Tibial nerve (tissue), 4 donors: ENCODE measurements at regions not wholly inside any gene's neighbourhood (a gene's known extent, or its start where the extent isn't known, plus 50 kb on each side); places are given as distances from the start of the nearest gene placed in this dataset.

Source experiments
- DNase-seq, 2 donors: peaks; one replicate each; pipeline ENCODE4 v3.0.0-alpha.2; 2019; ENCODE audit warnings: low spot score in 2 of 2
- H3K27ac ChIP-seq, 4 donors: fragments of 200-600 bp; sonication (generic) in 3 of 4; one replicate each; pipeline ENCODE4 v1.5.1; 2017 to 2019; ENCODE audit warnings: mild to moderate bottlenecking in 1 of 4
- H3K27me3 ChIP-seq, 2 donors: fragments of 200-600 bp; sonication (generic) in 1 of 2; one replicate each; pipeline versions ENCODE4 v1.5.1 to v1.6.0; 2017 to 2019
- H3K36me3 ChIP-seq, 3 donors: fragments of 200-600 bp; sonication (generic); one replicate each; pipeline ENCODE4 v1.5.1; 2018 to 2019
- H3K4me1 ChIP-seq, 4 donors: fragments of 200-600 bp; sonication (generic) in 3 of 4; one replicate each; pipeline ENCODE4 v1.5.1; 2017 to 2019
- H3K4me3 ChIP-seq, 4 donors: fragments of 200-600 bp; sonication (generic) in 3 of 4; one replicate each; pipeline ENCODE4 v1.5.1; 2017 to 2019; ENCODE audit warnings: mild to moderate bottlenecking in 1 of 4, moderate library complexity in 1 of 4
- H3K9me3 ChIP-seq, 4 donors: fragments of 200-600 bp; sonication (generic) in 3 of 4; one replicate each; pipeline ENCODE4 v1.5.1; 2017 to 2019
- CTCF ChIP-seq, 5 experiments: fragments of 200-600 bp in 3 of 5; fragments of 450-650 bp in 2 of 5; sonication (generic) in 3 of 5; IDR thresholded peaks; one replicate each; pipeline ENCODE4 v1.5.1; 2016 to 2019; ENCODE audit warnings: antibody characterized with exemption in 5 of 5, mild to moderate bottlenecking in 3 of 5, moderate library complexity in 2 of 5
- EP300 ChIP-seq, 2 donors: sonication (generic); formaldehyde crosslinking; IDR thresholded peaks; one replicate each; pipeline ENCODE4 v1.6.1; 2017; ENCODE audit warnings: antibody characterized with exemption in 2 of 2, mild to moderate bottlenecking in 1 of 2
- POLR2A ChIP-seq, 2 donors: fragments of 450-650 bp; IDR thresholded peaks; one replicate each; pipeline ENCODE4 v1.6.1; 2017; ENCODE audit warnings: antibody characterized with exemption in 2 of 2, mild to moderate bottlenecking in 2 of 2, moderate library complexity in 2 of 2
- WGBS, 2 donors: methylation state at CpG; one replicate each; pipeline ENCODE4 v1.1.5; 2018; 5-methylcytosine and 5-hydroxymethylcytosine counted together

DNA sequence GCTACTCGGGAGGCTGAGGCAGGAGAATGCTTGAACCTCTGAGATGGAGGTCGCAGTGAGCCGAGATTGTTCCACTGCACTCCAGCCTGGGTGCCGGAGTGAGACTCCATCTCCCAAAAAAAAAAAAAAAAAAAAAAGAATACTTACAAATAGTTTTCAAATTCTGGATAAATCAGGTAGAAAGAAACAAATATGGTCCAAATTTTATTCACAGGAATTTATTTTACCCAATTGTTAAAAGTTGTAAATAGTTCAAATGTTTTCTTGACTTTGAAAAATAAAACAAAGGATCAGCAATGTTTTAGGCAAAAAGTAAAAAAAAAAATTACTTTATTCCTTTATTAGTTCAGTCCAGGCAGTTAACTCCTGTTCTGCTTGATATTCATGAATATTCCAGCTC is 172.9 kb upstream of the NAMPT start:
- no peak overlapping the region for H3K4me3 ChIP-seq
- H3K4me1 ChIP-seq = peaks cover 0 to 11% (median 0%) of the 10 kb centered on the region in 4 donors
- TF ChIP-seq POLR2A (IDR thresholded peaks at IDR 0.05) = no peak
- H3K36me3 ChIP-seq = no peaks in the 10 kb centered on the region
- DNase-seq = no peak
- H3K27me3 ChIP-seq = no peaks in the 10 kb centered on the region
- H3K27ac ChIP-seq = no peak overlapping the region
- peaks cover 0 to 3% (median 0%) of the 10 kb centered on the region in 4 donors for H3K9me3 ChIP-seq
- 94 to 97% methylated on average over 4 of the region's 4 CpGs for WGBS, 2 donors

DNA sequence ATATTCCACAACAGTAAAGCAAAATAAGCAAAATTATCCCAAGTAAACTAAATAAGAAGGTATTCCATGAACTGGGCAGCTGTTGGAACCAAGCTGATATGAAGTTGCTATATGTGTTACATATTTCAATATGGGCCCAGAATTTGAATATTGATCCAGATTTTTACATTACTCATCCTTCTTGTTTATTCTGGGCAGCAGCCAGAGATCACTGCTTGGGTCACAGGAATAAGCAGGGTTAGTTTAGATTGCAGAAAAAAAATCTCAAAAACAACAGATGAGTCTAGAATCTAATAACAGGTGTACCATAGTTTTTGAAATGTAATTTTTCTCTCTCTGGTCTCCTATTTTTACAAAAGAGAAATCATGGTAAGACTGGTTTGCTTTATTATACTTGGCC is 171.5 kb upstream of the NAMPT start:
- H3K4me3 ChIP-seq = no peak overlapping the region
- DNase-seq = no peak
- TF ChIP-seq POLR2A (IDR thresholded peaks at IDR 0.05) (no peak), CTCF (IDR thresholded peaks at IDR 0.05) (no peak), EP300 (IDR thresholded peaks at IDR 0.05) (no peak)
- H3K9me3 ChIP-seq = peaks cover 0 to 13% (median 2%) of the 10 kb centered on the region in 4 donors
- H3K27me3 ChIP-seq = no peaks in the 10 kb centered on the region
- no peaks in the 10 kb centered on the region for H3K36me3 ChIP-seq
- no peaks in the 10 kb centered on the region for H3K4me1 ChIP-seq
- H3K27ac ChIP-seq = no peak overlapping the region

- no peak for DNase-seq
- TF ChIP-seq EP300 (IDR thresholded peaks at IDR 0.05) = no peak
- no peak for TF ChIP-seq CTCF (IDR thresholded peaks at IDR 0.05)
- no peak for TF ChIP-seq POLR2A (IDR thresholded peaks at IDR 0.05)
- 76 to 77% methylated on average over 5 of the region's 5 CpGs for WGBS, 2 donors
- Histone ChIP-seq H3K9me3 (peaks cover 0 to 11% (median 2%) of the 10 kb centered on the region in 4 donors), H3K27me3 (no peaks in the 10 kb centered on the region), H3K4me3 (no peak overlapping the region), H3K27ac (no peak overlapping the region), H3K4me1 (no peaks in the 10 kb centered on the region), H3K36me3 (no peaks in the 10 kb centered on the region)
Observed at GRCh38 chr7:106452031-106452851, 167.5 kb upstream of the NAMPT start.

GRCh38 chr7:106451171-106451570 is 166.4 kb upstream of the NAMPT start:
- DNase-seq = no peak
- Histone ChIP-seq H3K9me3 (peaks cover 0 to 11% (median 2%) of the 10 kb centered on the region in 4 donors), H3K27me3 (no peaks in the 10 kb centered on the region), H3K4me3 (no peak overlapping the region), H3K27ac (no peak overlapping the region), H3K4me1 (no peaks in the 10 kb centered on the region), H3K36me3 (no peaks in the 10 kb centered on the region)
- 91 to 92% methylated on average over 4 of the region's 4 CpGs for WGBS, 2 donors
- TF ChIP-seq POLR2A (IDR thresholded peaks at IDR 0.05) (no peak), EP300 (IDR thresholded peaks at IDR 0.05) (no peak), CTCF (IDR thresholded peaks at IDR 0.05) (no peak)

DNA sequence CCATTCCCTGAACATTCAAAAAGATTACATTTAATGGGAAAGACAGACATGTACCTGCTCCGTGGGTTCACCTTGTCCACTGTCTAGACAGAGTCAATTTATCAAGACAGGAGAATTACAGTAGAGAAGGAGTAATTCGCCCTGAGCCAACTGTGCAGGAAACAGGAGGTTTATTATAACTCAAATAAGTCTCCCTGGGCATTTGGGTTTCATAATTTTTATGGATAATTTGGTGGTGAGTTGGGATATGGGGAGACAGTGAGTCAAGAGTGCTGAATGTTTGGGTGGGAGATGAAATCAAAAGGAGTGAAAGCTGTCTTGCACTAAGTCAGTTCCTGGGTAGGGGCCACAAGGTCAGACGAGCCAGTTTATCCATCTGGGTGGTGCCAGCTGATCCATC is 165.9 kb upstream of the NAMPT start:
- 67 to 75% methylated on average over 3 of the region's 3 CpGs for WGBS, 2 donors
- TF ChIP-seq EP300 (IDR thresholded peaks at IDR 0.05) (no peak), CTCF (IDR thresholded peaks at IDR 0.05) (no peak), POLR2A (IDR thresholded peaks at IDR 0.05) (no peak)

More for the DNA sequence above, 165.9 kb upstream of the NAMPT start:
- DNase-seq = no peak
- Histone ChIP-seq H3K27me3 (no peaks in the 10 kb centered on the region), H3K9me3 (peaks cover 0 to 11% (median 2%) of the 10 kb centered on the region in 4 donors), H3K27ac (no peak overlapping the region), H3K4me3 (no peak overlapping the region), H3K36me3 (no peaks in the 10 kb centered on the region), H3K4me1 (no peaks in the 10 kb centered on the region)
